ENCODE measurements at regions not wholly inside any gene's neighbourhood (a gene's known extent, or its start where the extent isn't known, plus 50 kb on each side); places are given as distances from the start of the nearest gene placed in this dataset.
A peak's percentile ranks its signal among the peaks of the same experiment; 100 is the strongest.

DNA sequence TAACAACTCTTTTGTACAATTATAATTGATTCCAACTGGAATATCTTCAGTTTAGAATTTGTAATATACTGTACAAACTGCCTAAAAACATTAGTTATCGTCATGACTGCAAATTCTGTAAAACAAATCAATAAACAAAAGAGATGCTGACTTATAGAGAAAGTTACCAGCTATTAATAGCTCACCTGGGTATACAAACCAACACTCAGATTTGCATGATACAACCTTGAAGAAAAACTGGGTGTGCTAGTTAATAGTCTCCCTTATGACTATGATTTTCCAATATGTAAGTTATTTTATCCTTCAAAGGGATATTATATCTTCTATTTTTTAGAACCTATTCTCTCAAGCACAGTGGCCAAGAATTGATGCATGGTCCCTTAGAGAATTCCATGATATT is 698.5 kb downstream of the FRK start:
- Histone ChIP-seq H3K9me3 (ENCODE audit: insufficient read depth, low read depth, low read length) (no peaks in the 10 kb centered on the region), H3K23ac (ENCODE audit: low read length) (no peak overlapping the region), H4K12ac (ENCODE audit: low read depth, low read length) (no peak overlapping the region), H3K79me2 (ENCODE audit: control insufficient read depth, insufficient read depth, low read length, poor library complexity) (no peaks in the 10 kb centered on the region), H3K18ac (ENCODE audit: low read length) (no peak overlapping the region), H2BK12ac (ENCODE audit: low read length) (no peak overlapping the region), H2BK120ac (ENCODE audit: insufficient read depth, low read length, poor library complexity) (no peak overlapping the region), H4K91ac (ENCODE audit: low read depth, low read length) (no peak overlapping the region), H3K14ac (ENCODE audit: low read length) (no peak overlapping the region), H3K4me2 (ENCODE audit: low read length) (no peak overlapping the region), H3K4me1 (ENCODE audit: control insufficient read depth in 1 of 2, insufficient read depth in 2 of 2, low read length in 2 of 2) (no peaks in the 10 kb centered on the region), H4K8ac (ENCODE audit: low read depth, low read length) (no peak overlapping the region), H2AK5ac (ENCODE audit: low read length) (no peak overlapping the region), H2BK5ac (ENCODE audit: low read depth, low read length, poor library complexity) (no peak overlapping the region), H2AFZ (ENCODE audit: insufficient read depth, low read length, poor library complexity) (no peak overlapping the region), H3K36me3 (ENCODE audit: control insufficient read depth in 1 of 2, insufficient read depth in 2 of 2, low read length in 2 of 2) (no peaks in the 10 kb centered on the region), H3K27me3 (ENCODE audit: insufficient read depth, low read length) (no peaks in the 10 kb centered on the region), H3K4ac (ENCODE audit: low read depth, low read length) (no peak overlapping the region), H3K9ac (ENCODE audit: low read length) (no peak overlapping the region), H3K27ac (ENCODE audit: low read depth, low read length) (no peak overlapping the region), H3K4me3 (ENCODE audit: low read depth, low read length) (no peak overlapping the region), H3K79me1 (ENCODE audit: low read length) (no peaks in the 10 kb centered on the region)
- no peak for DNase-seq
- no CpG with 5 or more reads among the region's 1 CpG for WGBS (ENCODE audit: extremely low coverage, insufficient coverage, insufficient read length)

DNA sequence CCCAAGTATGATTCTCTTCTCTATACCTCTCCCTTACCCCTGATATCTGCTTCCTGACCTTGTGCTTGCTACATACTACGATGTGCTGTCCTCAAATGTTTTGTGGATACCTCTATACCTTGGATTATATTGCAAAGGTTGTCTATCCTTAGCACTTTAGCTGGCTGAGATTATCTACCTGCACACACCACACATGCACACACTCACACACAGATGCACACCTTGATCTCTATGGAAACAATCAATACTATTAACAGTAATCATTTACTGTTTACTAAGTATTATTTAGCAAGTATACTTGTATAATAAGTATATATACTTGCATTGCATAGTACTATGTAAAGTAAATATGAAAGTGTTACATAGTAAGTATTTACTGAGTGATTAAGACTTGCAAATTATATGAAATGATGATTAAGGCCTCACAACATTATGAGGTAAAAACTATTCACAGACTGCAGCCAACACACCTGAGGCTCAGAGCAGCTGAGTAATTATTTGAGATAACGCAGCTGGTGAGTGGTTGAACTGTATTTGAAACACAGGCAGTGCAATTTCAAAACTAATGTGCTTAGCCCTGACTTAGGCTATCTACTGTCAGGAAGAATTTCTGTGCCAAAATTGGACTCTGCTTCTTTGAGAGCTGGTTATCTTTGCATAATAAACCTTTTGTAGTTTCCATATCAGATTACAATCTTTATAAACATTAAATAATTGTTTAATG is 699.9 kb downstream of the FRK start:
- Histone ChIP-seq H2BK5ac (ENCODE audit: low read depth, low read length, poor library complexity) (no peak overlapping the region), H4K91ac (ENCODE audit: low read depth, low read length) (no peak overlapping the region), H4K12ac (ENCODE audit: low read depth, low read length) (no peak overlapping the region), H2BK12ac (ENCODE audit: low read length) (no peak overlapping the region), H3K4me3 (ENCODE audit: low read depth, low read length) (no peak overlapping the region), H4K8ac (ENCODE audit: low read depth, low read length) (no peak overlapping the region), H3K36me3 (ENCODE audit: control insufficient read depth in 1 of 2, insufficient read depth in 2 of 2, low read length in 2 of 2) (no peaks in the 10 kb centered on the region), H3K79me1 (ENCODE audit: low read length) (no peaks in the 10 kb centered on the region), H3K27me3 (ENCODE audit: insufficient read depth, low read length) (no peaks in the 10 kb centered on the region), H3K18ac (ENCODE audit: low read length) (no peak overlapping the region), H3K9ac (ENCODE audit: low read length) (no peak overlapping the region), H3K79me2 (ENCODE audit: control insufficient read depth, insufficient read depth, low read length, poor library complexity) (no peaks in the 10 kb centered on the region), H2AK5ac (ENCODE audit: low read length) (no peak overlapping the region), H3K9me3 (ENCODE audit: insufficient read depth, low read depth, low read length) (no peaks in the 10 kb centered on the region), H3K27ac (ENCODE audit: low read depth, low read length) (no peak overlapping the region), H2AFZ (ENCODE audit: insufficient read depth, low read length, poor library complexity) (no peak overlapping the region), H3K14ac (ENCODE audit: low read length) (no peak overlapping the region), H3K23ac (ENCODE audit: low read length) (peak overlapping the region; percentile 92), H3K4me1 (ENCODE audit: control insufficient read depth in 1 of 2, insufficient read depth in 2 of 2, low read length in 2 of 2) (no peaks in the 10 kb centered on the region), H3K4ac (ENCODE audit: low read depth, low read length) (no peak overlapping the region), H3K4me2 (ENCODE audit: low read length) (no peak overlapping the region), H2BK120ac (ENCODE audit: insufficient read depth, low read length, poor library complexity) (no peak overlapping the region)
- WGBS (ENCODE audit: extremely low coverage, insufficient coverage, insufficient read length) = no CpG with 5 or more reads among the region's 2 CpGs
- no peak for DNase-seq

DNA sequence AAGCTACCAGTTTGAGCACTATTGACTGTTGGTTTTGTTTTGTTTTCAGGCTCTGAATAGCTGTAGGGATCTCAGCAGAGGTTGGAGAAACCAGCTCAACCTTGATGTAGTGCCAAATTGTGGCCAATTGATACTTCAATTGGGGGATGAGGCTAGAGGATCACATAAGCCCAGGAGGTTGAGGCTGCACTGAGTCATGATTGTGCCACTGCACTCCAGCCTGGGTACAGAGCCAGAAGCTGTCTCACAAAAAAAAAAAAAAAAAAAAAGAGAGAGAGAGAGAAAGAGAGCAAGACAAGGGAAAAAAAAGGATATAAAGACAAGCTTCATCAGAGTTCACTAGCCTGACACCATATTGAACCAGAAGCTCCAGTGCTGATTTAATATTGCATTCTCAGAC is 702.1 kb downstream of the FRK start:
- no peak overlapping the region for H2AK5ac ChIP-seq (ENCODE audit: low read length)
- no peaks in the 10 kb centered on the region for H3K79me1 ChIP-seq (ENCODE audit: low read length)
- DNase-seq = no peak
- H4K8ac ChIP-seq (ENCODE audit: low read depth, low read length) = no peak overlapping the region
- H3K9ac ChIP-seq (ENCODE audit: low read length) = no peak overlapping the region
- no peak overlapping the region for H2BK120ac ChIP-seq (ENCODE audit: insufficient read depth, low read length, poor library complexity)
- no peak overlapping the region for H2BK12ac ChIP-seq (ENCODE audit: low read length)
- H3K4me3 ChIP-seq (ENCODE audit: low read depth, low read length) = no peak overlapping the region
- no peak overlapping the region for H3K4me2 ChIP-seq (ENCODE audit: low read length)
- no peak overlapping the region for H4K91ac ChIP-seq (ENCODE audit: low read depth, low read length)
- no peaks in the 10 kb centered on the region for H3K4me1 ChIP-seq (ENCODE audit: control insufficient read depth in 1 of 2, insufficient read depth in 2 of 2, low read length in 2 of 2)
- H3K79me2 ChIP-seq (ENCODE audit: control insufficient read depth, insufficient read depth, low read length, poor library complexity) = no peaks in the 10 kb centered on the region
- no peak overlapping the region for H3K23ac ChIP-seq (ENCODE audit: low read length)
- H3K4ac ChIP-seq (ENCODE audit: low read depth, low read length) = no peak overlapping the region
- H3K14ac ChIP-seq (ENCODE audit: low read length) = no peak overlapping the region
- no peaks in the 10 kb centered on the region for H3K27me3 ChIP-seq (ENCODE audit: insufficient read depth, low read length)
- H2AFZ ChIP-seq (ENCODE audit: insufficient read depth, low read length, poor library complexity) = no peak overlapping the region
- H3K36me3 ChIP-seq (ENCODE audit: control insufficient read depth in 1 of 2, insufficient read depth in 2 of 2, low read length in 2 of 2) = no peaks in the 10 kb centered on the region
- no peak overlapping the region for H3K18ac ChIP-seq (ENCODE audit: low read length)
- no peak overlapping the region for H3K27ac ChIP-seq (ENCODE audit: low read depth, low read length)
- no peaks in the 10 kb centered on the region for H3K9me3 ChIP-seq (ENCODE audit: insufficient read depth, low read depth, low read length)
- H2BK5ac ChIP-seq (ENCODE audit: low read depth, low read length, poor library complexity) = no peak overlapping the region
- no peak overlapping the region for H4K12ac ChIP-seq (ENCODE audit: low read depth, low read length)

DNA sequence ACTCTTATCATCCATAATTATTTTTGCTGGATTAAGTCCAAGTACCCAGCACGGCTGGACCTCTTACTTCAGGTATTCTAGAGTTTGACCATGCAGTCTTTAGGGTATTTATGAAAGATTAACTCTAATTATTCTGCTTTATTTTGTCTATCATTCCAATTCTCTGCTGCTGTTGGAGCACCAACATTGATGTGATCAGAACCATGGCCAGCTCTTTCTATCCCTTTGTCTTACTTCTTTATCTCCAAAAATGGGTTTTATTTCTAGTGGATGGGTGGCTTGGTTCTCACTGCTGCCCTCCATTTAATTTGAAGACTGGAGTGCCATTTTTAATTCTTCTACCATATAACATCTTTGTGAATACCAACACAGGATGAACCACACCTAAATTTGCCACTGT is 704.3 kb downstream of the FRK start:
- Histone ChIP-seq H3K9ac (ENCODE audit: low read length) (no peak overlapping the region), H3K27me3 (ENCODE audit: insufficient read depth, low read length) (no peaks in the 10 kb centered on the region), H3K36me3 (ENCODE audit: control insufficient read depth in 1 of 2, insufficient read depth in 2 of 2, low read length in 2 of 2) (no peaks in the 10 kb centered on the region), H3K27ac (ENCODE audit: low read depth, low read length) (no peak overlapping the region), H4K8ac (ENCODE audit: low read depth, low read length) (no peak overlapping the region), H3K14ac (ENCODE audit: low read length) (no peak overlapping the region), H2BK120ac (ENCODE audit: insufficient read depth, low read length, poor library complexity) (no peak overlapping the region), H2AK5ac (ENCODE audit: low read length) (no peak overlapping the region), H3K9me3 (ENCODE audit: insufficient read depth, low read depth, low read length) (no peaks in the 10 kb centered on the region), H3K79me2 (ENCODE audit: control insufficient read depth, insufficient read depth, low read length, poor library complexity) (no peaks in the 10 kb centered on the region), H3K18ac (ENCODE audit: low read length) (no peak overlapping the region), H3K4me2 (ENCODE audit: low read length) (no peak overlapping the region), H3K23ac (ENCODE audit: low read length) (no peak overlapping the region), H2BK12ac (ENCODE audit: low read length) (no peak overlapping the region), H3K79me1 (ENCODE audit: low read length) (no peaks in the 10 kb centered on the region), H3K4ac (ENCODE audit: low read depth, low read length) (no peak overlapping the region), H2BK5ac (ENCODE audit: low read depth, low read length, poor library complexity) (no peak overlapping the region), H3K4me3 (ENCODE audit: low read depth, low read length) (no peak overlapping the region), H2AFZ (ENCODE audit: insufficient read depth, low read length, poor library complexity) (no peak overlapping the region), H4K12ac (ENCODE audit: low read depth, low read length) (no peak overlapping the region), H4K91ac (ENCODE audit: low read depth, low read length) (no peak overlapping the region), H3K4me1 (ENCODE audit: control insufficient read depth in 1 of 2, insufficient read depth in 2 of 2, low read length in 2 of 2) (no peaks in the 10 kb centered on the region)
- no CpG with 5 or more reads among the region's 1 CpG for whole genome bisulfite sequencing (ENCODE audit: extremely low coverage, insufficient coverage, insufficient read length)
- DNase-seq = no peak
